Ovary (tissue), 3 donors: ENCODE measurements at regions not wholly inside any gene's neighbourhood (a gene's known extent, or its start where the extent isn't known, plus 50 kb on each side); places are given as distances from the start of the nearest gene placed in this dataset.

Experiments used
- EP300 ChIP-seq: sonication (generic); formaldehyde crosslinking; IDR thresholded peaks from one replicate; pipeline ENCODE4 v1.6.1; 2017; ENCODE audit warnings: antibody characterized with exemption
- TF ChIP-seq, protein P1 (sequence below), 3 donors: fragments of 450-650 bp in 2 of 3; fragments of 200-600 bp in 1 of 3; IDR thresholded peaks; one replicate each; pipeline versions ENCODE4 v1.5.1 to v1.8.0; 2016 to 2022; ENCODE audit warnings: antibody characterized with exemption in 3 of 3, mild to moderate bottlenecking in 1 of 3
- donor health status: DM: no; HTN: no; CAD: no.

DNA sequence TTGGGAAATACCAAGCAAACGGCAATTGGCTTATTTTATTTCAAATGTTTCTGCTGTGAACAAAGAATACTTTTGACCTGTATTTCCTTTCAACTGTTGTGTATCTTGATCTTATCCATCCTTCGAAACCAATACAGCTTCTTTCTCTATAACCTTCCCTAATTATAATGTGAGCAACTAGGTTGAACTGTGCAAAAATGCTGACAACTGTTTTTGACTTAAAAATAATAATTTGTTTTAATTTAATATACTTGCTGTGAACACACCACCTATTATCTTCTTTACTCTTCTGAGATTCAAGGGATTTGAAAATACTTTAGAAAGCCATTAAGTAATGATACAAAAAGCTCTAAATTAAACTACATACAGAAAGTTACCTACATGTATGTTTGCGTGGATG, 682.5 kb upstream of the CCDC179 start:
- no peak for TF ChIP-seq EP300
- TF ChIP-seq, protein P1, sequence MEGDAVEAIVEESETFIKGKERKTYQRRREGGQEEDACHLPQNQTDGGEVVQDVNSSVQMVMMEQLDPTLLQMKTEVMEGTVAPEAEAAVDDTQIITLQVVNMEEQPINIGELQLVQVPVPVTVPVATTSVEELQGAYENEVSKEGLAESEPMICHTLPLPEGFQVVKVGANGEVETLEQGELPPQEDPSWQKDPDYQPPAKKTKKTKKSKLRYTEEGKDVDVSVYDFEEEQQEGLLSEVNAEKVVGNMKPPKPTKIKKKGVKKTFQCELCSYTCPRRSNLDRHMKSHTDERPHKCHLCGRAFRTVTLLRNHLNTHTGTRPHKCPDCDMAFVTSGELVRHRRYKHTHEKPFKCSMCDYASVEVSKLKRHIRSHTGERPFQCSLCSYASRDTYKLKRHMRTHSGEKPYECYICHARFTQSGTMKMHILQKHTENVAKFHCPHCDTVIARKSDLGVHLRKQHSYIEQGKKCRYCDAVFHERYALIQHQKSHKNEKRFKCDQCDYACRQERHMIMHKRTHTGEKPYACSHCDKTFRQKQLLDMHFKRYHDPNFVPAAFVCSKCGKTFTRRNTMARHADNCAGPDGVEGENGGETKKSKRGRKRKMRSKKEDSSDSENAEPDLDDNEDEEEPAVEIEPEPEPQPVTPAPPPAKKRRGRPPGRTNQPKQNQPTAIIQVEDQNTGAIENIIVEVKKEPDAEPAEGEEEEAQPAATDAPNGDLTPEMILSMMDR (IDR thresholded peaks at IDR 0.05) = no peak
